OCI-LY3 (cell line): ENCODE measurements at regions not wholly inside any gene's neighbourhood (a gene's known extent, or its start where the extent isn't known, plus 50 kb on each side); places are given as distances from the start of the nearest gene placed in this dataset.

ENCODE experiments used
- H2AFZ ChIP-seq: fragments of 200-600, 300-600 bp; shearing (Covaris generic); 2 replicates; pipeline ENCODE4 v1.6.0; 2014; ENCODE audit warnings: antibody characterized with exemption, low read depth, low read length
- H3K27ac ChIP-seq: fragments of 200-600, 300-600 bp; sonication (generic); 2 replicates; pipeline ENCODE4 v1.5.1; 2014; ENCODE audit warnings: mild to moderate bottlenecking, low read length, moderate library complexity, mixed read lengths
- H3K27me3 ChIP-seq: fragments of 200-600, 300-600 bp; sonication (generic); 2 replicates; pipeline ENCODE4 v1.6.1; 2014; ENCODE audit warnings: low read depth, low read length, mixed read lengths
- H3K36me3 ChIP-seq: fragments of 200-600, 300-600 bp; sonication (generic); replicated peaks from 2 replicates; pipeline ENCODE3; 2014; ENCODE audit warnings: low read depth, low read length, mixed read lengths
- H3K4me1 ChIP-seq: fragments of 300-600, 200-600 bp; sonication (generic); 2 replicates; pipeline ENCODE4 v1.6.1; 2014; ENCODE audit warnings: low read length, mixed read lengths
- H3K4me2 ChIP-seq: fragments of 200-600, 300-600 bp; sonication (generic); 2 replicates; pipeline ENCODE4 v1.6.1; 2014; ENCODE audit warnings: low read length, mixed read lengths
- H3K4me3 ChIP-seq: fragments of 300-600, 200-600 bp; sonication (generic); 2 replicates; pipeline ENCODE4 v1.5.1; 2014; ENCODE audit warnings: antibody characterized with exemption, mild to moderate bottlenecking, low read length, moderate library complexity
- H3K79me2 ChIP-seq: fragments of 300-600, 200-600 bp; shearing (Covaris generic); 2 replicates; pipeline ENCODE4 v1.6.1; 2014; ENCODE audit warnings: mild to moderate bottlenecking, low read length, mixed read lengths
- H3K9ac ChIP-seq: fragments of 300-600, 200-600 bp; shearing (Covaris generic); 2 replicates; pipeline ENCODE4 v1.6.0; 2014; ENCODE audit warnings: mild to moderate bottlenecking, low read length, moderate library complexity
- H3K9me3 ChIP-seq: fragments of 200-600, 300-600 bp; shearing (Covaris generic); 2 replicates; pipeline ENCODE4 v1.6.1; 2014; ENCODE audit warnings: low read length, mixed read lengths; ENCODE audit not compliant: insufficient read depth
- H4K20me1 ChIP-seq: fragments of 200-600, 300-600 bp; sonication (generic); 2 replicates; pipeline ENCODE4 v1.6.1; 2016; ENCODE audit warnings: low read length, mixed read lengths; ENCODE audit not compliant: insufficient read depth
- EZH2phosphoT487 ChIP-seq: fragments of 200-600 bp; shearing (Covaris generic); IDR thresholded peaks from 2 replicates; pipeline ENCODE4 v1.6.1; 2018; ENCODE audit warnings: antibody characterized with exemption, mixed run types, low read depth
- TF ChIP-seq, protein P1 (sequence below): fragments of 200-600, 300-600 bp; sonication (generic); IDR thresholded peaks from 2 replicates; pipeline ENCODE4 v1.5.1; 2014; ENCODE audit warnings: antibody characterized with exemption, low read length, low read depth

DNA sequence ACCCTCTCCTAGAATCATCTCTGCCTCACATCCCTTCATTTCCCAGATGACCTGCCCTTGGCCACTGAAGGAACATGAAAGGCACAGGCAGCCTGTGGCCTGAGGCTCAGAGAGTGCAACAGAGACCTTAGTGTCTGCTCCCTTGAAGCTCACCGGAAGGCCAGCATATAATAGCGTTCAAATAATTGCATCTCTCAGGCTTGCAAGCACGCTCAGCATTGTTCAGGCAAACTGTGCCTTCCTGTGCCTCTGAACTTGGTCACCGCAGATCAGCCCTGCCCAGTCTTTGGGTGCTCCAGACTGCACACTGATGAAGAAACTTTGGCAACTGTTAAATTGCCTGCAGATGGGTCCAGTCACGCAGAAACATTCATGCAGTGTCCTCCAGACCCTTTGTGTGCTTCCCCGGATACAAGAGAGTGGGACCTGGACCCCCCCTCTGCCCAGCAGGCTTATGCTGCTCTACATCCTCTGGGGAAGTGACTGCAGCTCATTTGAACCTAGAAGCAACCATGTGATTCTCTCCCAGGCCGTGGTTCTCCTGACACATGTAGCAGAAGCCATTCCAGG, 216.0 kb upstream of the ANKRD55 start:
- Histone ChIP-seq H3K79me2 (no peaks in the 10 kb centered on the region), H3K27ac (no peak overlapping the region), H3K27me3 (no peaks in the 10 kb centered on the region), H2AFZ (no peak overlapping the region), H3K36me3 (no peaks in the 10 kb centered on the region), H3K4me1 (no peaks in the 10 kb centered on the region), H3K9ac (no peak overlapping the region), H4K20me1 (no peaks in the 10 kb centered on the region), H3K4me2 (no peak overlapping the region), H3K9me3 (no peaks in the 10 kb centered on the region), H3K4me3 (no peak overlapping the region)
- TF ChIP-seq EZH2phosphoT487, result no peak
- TF ChIP-seq, protein P1, sequence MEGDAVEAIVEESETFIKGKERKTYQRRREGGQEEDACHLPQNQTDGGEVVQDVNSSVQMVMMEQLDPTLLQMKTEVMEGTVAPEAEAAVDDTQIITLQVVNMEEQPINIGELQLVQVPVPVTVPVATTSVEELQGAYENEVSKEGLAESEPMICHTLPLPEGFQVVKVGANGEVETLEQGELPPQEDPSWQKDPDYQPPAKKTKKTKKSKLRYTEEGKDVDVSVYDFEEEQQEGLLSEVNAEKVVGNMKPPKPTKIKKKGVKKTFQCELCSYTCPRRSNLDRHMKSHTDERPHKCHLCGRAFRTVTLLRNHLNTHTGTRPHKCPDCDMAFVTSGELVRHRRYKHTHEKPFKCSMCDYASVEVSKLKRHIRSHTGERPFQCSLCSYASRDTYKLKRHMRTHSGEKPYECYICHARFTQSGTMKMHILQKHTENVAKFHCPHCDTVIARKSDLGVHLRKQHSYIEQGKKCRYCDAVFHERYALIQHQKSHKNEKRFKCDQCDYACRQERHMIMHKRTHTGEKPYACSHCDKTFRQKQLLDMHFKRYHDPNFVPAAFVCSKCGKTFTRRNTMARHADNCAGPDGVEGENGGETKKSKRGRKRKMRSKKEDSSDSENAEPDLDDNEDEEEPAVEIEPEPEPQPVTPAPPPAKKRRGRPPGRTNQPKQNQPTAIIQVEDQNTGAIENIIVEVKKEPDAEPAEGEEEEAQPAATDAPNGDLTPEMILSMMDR, result no peak

DNA sequence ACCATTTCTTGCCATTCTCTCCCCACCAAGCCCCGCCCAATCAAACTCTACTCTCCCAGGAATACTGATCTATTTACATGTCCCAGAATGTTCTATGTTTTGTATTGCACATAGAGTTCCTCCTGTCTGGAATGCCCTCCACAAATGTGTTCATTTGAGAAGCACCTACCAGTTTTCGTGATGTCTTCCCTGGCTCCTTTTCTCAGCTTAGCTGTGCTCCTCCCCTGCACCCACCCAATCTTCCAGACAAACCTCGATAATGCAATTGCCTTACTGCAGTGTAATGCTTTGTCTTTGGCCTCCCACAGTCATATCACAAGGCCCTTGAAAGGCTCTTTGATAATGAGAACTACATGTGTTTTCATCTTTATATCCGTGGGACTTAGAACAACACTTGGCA, 214.5 kb upstream of the ANKRD55 start:
- no peak overlapping the region for H3K4me3 ChIP-seq
- no peaks in the 10 kb centered on the region for H3K79me2 ChIP-seq
- H3K9ac ChIP-seq, result no peak overlapping the region
- H3K4me2 ChIP-seq, result no peak overlapping the region
- H3K4me1 ChIP-seq, result no peaks in the 10 kb centered on the region
- H4K20me1 ChIP-seq, result no peaks in the 10 kb centered on the region
- H3K36me3 ChIP-seq, result no peaks in the 10 kb centered on the region
- H3K9me3 ChIP-seq, result no peaks in the 10 kb centered on the region
- H3K27me3 ChIP-seq, result no peaks in the 10 kb centered on the region
- H2AFZ ChIP-seq, result no peak overlapping the region
- no peak overlapping the region for H3K27ac ChIP-seq
- TF ChIP-seq, protein P1, result no peak

DNA sequence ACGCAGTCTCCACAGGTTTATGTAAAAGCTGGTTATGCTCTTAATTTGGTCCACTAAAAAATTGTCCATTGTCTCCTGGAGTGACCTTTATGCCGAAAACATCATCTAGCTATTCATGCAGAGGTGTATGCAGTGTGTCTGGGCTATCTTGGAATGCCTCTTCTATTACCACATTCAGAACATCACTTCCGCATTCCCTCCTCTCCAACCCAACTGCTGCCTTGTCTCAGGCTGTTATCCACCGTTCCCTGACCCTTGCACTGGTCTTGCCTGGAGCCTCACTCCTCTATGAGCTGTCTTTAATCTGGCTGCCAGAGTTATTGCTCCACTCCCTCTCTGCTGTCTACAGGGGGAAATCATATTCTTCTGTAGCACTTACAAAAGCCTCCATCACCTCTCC, 214.1 kb upstream of the ANKRD55 start:
- Histone ChIP-seq H3K4me3 (no peak overlapping the region), H3K36me3 (no peaks in the 10 kb centered on the region), H4K20me1 (no peaks in the 10 kb centered on the region), H2AFZ (no peak overlapping the region), H3K4me2 (no peak overlapping the region), H3K27me3 (no peaks in the 10 kb centered on the region), H3K79me2 (no peaks in the 10 kb centered on the region), H3K9me3 (no peaks in the 10 kb centered on the region), H3K4me1 (no peaks in the 10 kb centered on the region), H3K27ac (no peak overlapping the region), H3K9ac (no peak overlapping the region)
- no peak for TF ChIP-seq EZH2phosphoT487
- TF ChIP-seq, protein P1, result no peak

DNA sequence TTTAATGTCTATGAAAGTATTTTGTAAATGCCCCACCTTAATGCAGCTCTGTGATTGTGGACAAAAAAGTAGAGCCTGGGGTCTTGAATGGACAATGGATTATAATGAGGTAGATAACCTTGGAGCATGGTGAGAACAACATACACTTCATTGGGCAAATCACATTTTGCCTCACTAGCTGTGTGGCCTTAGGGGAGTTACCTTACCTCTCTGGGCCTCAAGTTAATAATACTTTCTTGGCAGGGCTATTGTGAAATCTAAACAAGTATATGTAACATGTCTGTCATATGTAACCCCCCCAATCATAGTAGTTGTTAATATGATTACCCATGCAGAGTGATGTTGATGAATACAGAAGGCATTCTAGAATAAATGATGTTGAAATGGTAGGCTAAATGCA, 213.6 kb upstream of the ANKRD55 start:
- no peaks in the 10 kb centered on the region for H3K4me1 ChIP-seq
- no peak overlapping the region for H3K4me2 ChIP-seq
- no peaks in the 10 kb centered on the region for H4K20me1 ChIP-seq
- no peaks in the 10 kb centered on the region for H3K79me2 ChIP-seq
- H3K9me3 ChIP-seq, result no peaks in the 10 kb centered on the region
- H3K4me3 ChIP-seq, result no peak overlapping the region
- no peaks in the 10 kb centered on the region for H3K36me3 ChIP-seq
- H3K27ac ChIP-seq, result no peak overlapping the region
- no peaks in the 10 kb centered on the region for H3K27me3 ChIP-seq
- TF ChIP-seq, protein P1, result no peak
- TF ChIP-seq EZH2phosphoT487, result no peak
- no peak overlapping the region for H2AFZ ChIP-seq
- no peak overlapping the region for H3K9ac ChIP-seq
